NCI-H2196 (cell line): ENCODE measurements at regions not wholly inside any gene's neighbourhood (a gene's known extent, or its start where the extent isn't known, plus 50 kb on each side); places are given as distances from the start of the nearest gene placed in this dataset.
"Not testable (repeated sequence)": the region's sequence is repeated elsewhere in the genome, so short reads cannot be mapped to it uniquely, and the experiment has no call there.

Experiments
- DNase-seq: peaks from one replicate; lab custom pipeline; 2025; ENCODE audit not compliant: unreplicated experiment; lab: John Stamatoyannopoulos, UW

DNA sequence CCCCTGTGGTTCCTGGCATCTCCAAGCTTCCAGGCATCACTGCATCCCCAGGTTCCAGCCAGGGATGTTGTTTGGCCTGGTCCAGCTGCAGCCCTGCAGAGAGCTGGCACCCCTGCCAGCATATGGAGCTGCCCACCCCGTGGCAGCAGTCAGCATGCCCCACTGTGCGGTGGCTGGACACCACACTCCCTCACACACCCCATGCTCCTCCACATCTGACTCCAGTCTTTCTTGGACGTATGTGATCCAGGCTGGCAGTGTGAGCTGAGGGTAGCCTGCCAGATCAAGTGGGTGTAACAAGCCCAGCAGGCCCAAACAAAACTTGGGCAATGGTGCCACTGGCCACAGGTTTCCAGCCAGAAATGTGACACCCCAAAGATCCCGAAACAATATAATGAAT, 620.4 kb downstream of the RWDD3 start:
- no peak for DNase-seq

DNA sequence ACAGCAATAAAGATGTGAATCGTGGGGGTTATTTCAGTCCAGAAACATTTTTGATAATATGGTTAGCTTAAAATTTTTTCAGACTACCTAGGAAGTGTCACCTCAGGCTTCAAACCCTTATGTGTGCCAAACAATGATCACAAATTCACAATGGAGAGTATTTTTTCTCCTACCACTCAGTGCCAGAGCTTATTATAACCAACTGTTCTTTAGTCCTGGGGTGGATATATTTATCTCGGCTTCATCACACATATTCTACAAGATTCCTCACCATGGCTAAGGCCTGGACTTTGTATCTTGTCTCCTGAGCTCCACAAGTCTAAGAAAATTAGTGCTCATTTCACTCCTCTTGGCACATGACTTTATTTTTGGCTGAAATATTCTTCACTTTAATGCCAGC, 629.1 kb downstream of the RWDD3 start:
- DNase-seq, result no peak

DNA sequence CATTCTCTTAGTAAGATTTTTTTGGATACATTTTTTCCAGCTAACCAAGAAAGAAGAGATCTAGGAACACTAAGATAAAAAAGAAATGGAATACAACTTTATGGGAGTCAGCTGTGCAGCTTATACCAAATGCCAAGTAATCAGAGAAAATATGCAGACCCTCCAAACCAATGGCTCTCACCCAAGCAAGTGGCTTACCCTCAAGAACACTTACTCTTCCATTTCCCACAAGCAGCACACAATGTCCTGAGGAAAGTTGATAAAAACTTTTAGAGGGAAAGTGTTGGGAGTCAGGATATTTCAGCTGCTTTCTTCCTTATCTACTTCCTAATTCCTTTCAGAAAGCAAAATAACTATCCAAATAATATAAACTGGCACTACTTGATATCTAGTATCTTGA, 631.8 kb downstream of the RWDD3 start:
- DNase-seq, result no peak

DNA sequence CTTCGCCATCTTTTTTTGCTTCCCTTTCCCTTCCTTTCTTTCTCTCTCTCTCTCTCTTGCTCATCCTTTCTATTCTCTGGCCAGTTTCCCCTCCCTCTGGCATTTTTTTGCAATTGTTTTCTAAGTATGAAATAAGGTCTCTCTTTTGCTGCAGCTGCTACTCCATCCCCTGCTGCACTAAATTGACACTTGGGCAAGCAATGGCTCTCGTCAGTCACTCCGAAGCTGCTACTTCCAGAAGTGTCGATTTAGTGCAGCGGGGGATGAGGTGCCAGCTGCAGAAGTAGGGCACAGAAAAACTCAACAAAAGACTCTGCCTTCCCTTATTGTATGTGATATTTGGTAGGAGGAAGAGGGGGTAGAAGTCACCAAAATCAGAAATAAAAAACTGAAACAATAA, 642.3 kb downstream of the RWDD3 start:
- no peak for DNase-seq

DNA sequence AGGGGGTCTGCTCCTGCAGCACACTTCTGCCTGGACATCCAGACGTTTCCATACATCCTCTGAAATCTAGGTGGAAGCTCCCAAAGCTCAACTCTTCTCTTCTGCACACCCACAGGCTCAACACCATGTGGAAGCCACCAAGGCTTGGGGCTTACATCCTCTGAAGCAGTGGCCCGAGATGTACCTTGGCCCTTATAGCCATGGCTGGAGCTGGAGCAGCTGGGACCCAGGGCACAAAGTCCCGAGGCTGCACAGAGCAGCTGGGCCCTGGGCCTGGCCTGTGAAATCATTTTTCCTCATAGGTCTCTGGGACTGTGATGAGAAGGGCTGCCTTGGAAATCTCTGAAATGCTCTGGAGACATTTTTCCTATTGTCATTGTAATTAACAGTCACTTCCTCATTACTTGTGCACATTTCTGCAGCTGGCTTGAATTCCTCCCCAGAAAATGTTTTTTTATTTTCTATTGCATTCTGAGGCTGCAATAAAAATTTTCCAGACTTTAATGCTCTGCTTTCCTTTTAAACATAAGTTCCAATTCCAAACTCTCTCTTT, 645.6 kb downstream of the RWDD3 start:
- no peak for DNase-seq

DNA sequence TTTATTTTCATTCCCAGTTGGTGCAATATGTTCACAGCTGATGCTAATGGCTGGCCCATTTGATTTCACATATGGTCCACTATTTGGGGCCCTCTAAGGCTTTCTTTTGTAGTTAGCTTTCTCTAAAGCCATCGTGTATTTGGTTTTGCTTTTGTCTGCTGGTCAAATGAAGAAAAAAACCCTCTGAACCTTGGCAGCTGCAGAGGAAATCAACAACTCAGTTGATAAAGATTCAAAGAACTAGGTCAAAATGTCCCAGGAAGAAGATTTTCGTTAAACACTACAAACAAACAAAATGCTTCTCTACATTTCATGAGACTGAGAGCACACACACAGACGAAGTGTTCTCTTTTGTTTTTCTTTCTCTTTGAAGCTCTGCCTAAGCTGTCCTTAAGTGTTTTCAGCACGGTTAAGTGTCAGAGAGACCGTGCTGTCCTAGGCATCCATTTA, 655.0 kb downstream of the RWDD3 start:
- no peak for DNase-seq

DNA sequence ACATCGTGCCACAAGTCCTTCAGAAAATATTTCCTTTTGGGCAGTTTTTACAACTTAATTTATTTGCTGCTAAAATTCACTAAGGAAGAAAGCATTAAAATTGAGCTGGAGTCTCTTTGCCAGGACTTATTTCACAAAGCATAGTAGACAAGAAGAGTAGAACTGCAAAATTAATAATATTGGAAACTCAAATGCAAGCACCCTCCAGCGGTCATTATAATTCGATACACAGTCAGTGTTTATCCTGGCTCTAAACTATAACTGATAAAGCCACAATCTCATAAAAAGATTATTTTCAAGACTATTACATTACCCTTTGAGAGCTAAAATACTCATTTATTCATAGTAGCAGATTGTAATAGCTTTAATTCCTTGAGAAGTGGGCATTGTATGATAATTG, 655.4 kb downstream of the RWDD3 start:
- no peak for DNase-seq

DNA sequence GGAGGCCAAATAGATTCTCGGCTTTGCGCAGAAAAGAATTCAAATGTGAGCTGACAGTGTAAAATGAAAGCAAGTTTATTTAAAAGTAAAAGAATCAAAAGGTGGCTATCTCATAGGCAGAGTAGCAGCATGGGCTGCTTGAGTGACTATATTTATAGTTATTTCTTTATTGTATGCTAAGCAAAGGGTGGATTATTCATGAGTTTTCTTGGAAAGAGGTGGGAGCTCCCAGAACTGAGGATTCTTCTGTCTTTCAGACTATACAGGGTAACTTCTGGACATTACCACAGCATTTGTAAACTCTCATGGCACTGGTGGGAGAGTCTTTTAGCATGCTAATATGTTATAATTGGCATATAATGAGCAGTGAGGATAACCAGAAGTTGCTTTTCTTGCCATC, 659.9 kb downstream of the RWDD3 start:
- DNase-seq, result no peak

DNA sequence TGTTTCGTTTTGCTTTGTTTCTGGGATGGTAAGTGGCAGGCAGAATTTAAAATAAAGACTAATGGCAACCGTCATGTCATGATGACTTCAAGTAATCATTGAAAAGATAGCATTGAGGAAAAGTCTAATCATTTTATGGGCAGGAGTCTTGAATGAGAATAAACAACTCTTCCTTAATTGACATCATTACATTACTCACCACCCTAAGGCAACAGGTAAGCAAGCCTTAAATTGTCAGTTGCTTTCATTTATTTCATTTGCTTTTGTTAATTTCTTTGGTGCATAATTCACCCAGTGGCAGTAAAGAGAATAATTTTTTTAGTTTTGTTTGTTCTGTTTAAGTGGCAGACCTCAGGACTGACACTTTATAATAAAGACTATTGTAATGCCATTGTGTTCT, 669.0 kb downstream of the RWDD3 start:
- DNase-seq, result no peak

DNA sequence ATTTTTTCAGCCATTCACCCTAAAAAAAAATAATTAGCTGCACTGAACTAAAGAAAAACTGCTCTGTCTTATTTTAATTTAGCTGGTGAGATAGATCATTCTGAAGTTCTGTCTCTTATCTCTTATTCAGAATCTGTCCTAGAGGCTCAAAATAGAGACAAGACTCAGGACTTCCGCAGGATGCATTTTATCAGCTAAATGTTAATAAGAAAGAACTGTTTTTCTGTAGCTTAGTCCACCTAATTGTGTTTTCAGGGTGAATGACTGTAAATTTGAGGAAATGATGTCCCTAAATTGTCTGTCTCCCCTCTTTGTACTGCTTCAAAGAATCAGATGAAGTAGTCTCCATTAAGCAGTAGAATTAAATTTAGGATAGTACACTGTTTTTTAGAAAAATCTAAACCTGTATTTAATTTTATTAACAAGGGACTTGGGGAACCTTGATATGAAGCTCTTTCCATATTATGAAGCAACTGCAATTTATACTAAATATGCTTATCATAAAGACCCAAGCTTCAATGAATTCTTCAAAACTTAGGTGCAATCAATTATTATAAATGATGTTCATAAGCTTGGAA, 671.9 kb downstream of the RWDD3 start:
- no peak for DNase-seq

DNA sequence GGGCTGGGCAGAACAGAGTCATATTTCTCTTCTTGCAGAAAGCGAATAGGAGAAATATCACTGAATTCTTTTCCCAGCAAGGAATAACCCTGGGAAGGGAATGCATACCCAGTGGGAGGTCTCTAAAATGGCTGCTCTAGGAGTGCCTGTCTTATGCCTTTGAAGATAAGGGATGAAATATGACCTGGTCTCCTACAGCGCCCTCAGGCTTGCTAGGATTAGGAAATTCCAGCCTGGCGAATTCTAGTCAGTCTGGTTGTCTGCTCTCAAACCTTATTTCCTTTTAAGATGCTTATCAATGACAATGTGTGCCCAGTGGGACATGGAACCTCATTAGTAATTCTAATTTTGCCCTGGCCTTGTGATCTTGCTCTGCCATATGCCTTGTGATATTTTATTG, 677.7 kb downstream of the RWDD3 start:
- DNase-seq, result not testable (repeated sequence)

DNA sequence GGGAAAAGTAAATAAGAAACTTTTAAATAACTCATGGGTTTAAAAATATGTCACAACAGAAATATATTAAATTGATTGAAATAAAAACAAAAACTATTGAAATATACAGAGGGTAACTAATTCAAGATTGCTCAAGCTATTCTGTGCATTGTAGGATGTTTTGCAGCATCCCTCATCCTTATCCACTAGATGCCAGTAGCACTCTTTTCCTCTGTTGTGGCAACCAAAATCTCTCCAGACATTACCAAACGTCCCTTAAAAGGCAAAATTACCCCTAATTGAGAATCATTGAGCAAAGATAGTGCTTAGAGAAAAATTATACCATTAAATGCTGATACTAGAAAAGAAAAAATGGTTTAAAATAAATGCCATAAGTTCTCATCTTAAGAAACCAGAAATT, 682.6 kb downstream of the RWDD3 start:
- no peak for DNase-seq

DNA sequence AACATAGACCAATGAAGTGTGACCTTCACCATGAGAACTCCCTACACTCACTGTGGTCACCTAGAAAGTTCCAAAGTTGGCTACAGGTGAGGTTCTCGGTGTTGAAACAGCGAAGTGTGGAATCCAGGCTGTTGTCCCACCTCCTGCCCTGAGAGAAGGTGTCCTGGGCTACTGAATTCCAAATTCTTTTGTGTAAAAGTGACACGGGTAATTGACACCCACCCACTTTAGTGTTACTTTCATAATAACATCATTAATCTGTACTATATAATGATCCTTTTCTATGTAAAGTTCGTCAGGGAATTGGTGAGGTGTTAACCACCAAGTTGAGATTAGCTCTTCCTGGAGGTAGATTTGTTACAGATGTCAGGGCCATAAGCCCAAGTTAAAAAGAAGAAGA, 690.7 kb downstream of the RWDD3 start:
- no peak for DNase-seq

DNA sequence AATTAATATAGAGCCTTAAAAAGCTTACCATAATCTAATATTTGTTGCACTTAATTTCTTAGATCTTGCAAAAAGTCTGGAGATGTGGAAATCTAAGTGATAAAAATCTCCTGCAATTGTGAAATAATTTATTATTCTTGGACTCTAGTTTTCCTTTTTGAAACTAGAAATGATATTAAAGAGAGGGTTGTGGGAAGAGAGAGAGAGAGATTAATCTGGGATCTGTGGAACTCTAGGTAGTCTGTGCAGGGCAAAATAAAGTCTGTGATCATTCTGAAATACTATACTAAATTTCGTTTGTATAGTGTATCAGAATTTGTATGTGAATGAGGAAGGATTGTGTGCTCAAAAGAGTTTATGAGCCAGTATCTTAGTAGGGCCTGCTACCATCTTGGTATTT, 692.3 kb downstream of the RWDD3 start:
- no peak for DNase-seq

DNA sequence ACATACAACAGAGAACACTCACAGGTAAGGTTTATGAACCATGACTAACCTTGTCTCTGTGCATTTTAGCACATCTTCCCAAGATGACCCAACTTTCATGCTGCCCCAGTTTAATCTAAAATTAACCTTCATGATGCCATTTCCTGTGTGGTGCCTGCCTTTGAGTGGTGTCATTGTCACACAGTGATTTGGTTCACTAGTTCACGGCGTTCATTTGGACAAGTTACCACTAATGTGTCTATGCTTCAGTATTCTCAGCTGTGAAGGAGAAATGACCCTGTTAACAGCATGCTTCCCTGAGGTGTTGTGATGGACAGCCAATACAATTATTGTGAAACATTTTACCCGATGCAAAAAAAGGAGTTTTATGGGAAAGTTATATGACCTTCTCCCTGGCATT, 693.1 kb downstream of the RWDD3 start:
- no peak for DNase-seq

DNA sequence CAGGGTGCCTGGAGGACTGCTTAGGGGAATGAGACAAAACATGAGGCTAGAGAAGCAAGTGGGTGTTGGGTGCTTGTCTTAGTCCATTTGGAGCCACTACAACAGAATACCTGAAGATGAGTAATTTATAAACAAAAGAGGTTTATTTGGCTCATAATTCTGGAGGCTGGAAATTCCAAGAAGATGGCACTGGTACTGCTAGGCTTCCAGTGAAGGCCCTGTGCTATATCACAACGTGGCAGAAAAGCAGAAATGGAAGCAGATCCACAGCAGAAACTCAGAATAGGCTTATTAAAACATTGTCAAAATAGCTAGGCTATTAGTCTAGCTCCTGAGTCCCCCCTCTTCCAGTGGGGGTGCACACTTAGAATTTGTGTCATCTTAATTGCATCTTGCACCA, 701.7 kb downstream of the RWDD3 start:
- no peak for DNase-seq

DNA sequence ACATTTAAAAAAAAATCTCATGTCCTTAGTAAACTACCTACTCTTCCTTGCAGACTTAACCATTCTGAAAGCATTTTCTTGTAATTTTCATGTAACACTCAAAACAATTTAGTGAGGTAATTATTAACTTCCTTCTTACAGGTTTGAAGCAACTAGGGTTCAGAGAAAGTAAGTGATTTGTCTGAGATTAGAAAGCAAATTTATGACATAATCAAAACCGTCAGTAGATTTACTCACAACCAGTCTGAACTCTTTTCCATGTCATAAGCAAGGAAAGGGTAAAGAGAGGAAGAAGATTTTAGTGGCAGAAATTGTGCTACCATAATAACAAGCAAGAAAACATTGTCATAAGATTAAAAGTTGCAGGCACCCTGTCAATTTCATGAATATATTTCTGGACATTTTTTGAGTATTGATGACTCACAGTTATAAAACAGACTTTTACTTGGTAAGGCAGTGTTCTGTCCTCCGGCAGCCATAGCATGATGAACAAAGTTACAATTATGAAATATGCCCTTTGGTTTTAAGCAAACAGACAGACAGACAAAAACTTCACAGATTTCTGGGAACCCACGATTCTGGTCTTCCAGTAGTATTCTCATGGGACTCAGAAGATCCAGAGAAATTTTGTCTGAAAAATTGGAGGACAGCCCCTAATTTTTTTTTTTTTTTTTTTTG, 707.2 kb downstream of the RWDD3 start:
- no peak for DNase-seq

DNA sequence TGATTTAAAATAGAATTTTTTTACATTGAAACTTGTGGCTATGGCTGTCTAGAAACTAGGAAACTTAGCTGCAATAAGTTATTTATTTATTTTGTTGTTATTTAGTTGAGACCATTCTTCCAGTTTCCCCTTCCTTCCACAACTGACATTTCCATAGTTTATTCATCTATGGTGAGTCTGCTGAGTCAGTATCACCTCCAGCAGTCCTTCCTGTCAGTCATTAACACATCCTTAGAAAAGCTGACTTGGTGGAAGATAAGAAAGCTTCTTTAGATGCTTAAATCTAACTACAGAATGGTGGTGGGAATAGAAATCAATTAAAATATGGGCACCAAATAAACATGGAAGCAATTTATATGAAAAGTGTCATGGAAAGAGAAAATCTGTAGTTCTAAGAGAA, 714.0 kb downstream of the RWDD3 start:
- DNase-seq, result no peak

DNA sequence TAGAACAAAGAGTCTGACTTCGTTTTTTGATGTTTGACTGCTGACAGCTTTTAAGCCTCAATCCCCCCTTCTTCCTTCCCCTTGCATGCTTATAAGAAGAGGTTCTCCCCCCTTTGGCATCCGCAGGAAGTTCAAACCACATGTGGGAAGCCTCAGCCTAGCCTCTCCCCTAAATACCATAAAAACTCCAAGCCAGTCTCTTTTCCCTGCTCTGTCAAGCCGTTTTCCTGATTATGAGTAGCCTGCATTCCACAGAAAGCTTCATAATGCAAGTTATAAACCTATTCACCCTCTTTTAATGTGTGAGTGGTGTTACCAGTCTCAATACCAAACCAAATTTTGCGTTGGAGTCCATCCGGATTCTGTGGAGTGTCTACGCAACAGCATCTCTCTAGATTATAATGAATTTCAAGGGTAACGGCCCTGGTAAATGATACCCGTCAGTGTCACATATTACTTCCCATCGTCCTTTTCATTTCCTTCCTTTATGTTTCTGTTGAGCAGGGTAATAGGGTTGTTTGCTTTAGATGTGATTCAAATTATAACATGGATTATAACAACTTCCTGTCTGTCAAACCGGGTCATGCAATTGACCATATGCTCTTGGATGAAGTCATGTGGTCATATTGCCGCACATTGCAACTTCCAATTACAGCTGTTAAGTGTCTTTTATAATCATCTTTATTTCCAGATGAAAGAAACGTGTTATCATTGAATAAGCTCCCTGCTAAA, 717.5 kb downstream of the RWDD3 start:
- DNase-seq, result no peak

DNA sequence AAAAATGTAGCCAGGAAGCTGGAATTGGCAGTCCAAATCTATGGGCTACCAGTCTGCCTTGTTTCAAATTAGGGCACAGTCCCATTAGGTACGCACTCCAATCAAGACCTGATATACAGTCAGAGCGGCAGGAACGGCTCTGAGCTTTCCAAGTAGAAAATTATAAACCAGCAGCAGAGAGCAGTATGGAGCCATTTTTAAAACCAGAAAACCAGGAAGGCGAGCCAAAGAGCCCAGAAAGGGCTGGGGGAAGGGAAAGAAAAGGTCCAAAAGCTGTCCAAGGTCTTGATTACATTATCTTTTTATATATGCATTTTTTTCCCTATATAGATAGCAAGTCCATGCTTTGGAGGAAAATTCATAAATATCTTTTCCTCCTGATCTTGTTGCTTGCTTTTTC, 719.0 kb downstream of the RWDD3 start:
- no peak for DNase-seq

DNA sequence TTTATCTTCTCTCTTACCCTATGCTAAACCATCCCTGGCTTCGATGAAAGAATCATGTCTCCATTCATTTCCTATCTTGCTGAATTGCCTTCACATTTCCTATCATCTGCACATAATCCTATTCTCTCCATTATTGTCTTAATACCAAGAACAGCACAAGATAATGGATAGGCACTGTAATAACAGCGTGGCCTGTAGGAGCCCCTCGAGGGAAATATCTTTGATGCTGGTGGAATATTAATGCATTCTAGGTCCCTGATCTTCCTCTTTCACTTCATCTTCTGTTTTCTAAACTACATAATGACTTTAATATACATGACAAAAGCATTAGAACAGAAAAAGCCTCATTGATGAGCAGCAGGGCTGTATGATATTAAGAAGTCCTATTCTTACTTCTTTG, 720.6 kb downstream of the RWDD3 start:
- DNase-seq, result no peak

DNA sequence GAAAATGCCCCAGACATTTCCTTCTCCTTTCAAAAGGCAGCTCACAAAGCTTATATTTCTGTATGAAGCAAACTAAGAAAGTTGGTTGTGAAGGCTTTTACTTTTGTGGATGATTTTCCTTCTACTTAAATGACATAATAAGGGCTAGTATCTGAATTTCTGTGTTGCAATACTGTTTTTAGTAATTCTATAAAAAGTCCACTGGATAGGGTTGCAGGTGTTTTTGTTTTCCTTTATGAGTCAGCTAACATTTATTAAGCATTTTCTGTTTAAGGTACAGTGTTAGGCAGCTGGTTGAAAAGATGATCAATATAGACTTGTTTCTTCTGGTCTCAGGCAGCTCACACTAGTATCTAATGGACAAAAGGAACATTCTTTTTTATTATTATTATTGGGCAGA, 722.2 kb downstream of the RWDD3 start:
- no peak for DNase-seq
